Mesenchymal stem cell (in vitro differentiated cells and primary cell): ENCODE measurements at regions not wholly inside any gene's neighbourhood (a gene's known extent, or its start where the extent isn't known, plus 50 kb on each side); places are given as distances from the start of the nearest gene placed in this dataset.

ENCODE experiments used
- DNase-seq: peaks from one replicate; pipeline ENCODE4 v3.0.0-alpha.2; 2013
- H2AFZ ChIP-seq: one replicate; pipeline ENCODE4 v1.6.1; 2013; ENCODE audit warnings: low read depth, mild to moderate bottlenecking, control low read depth, inconsistent platforms, low read length, moderate library complexity
- H2AK5ac ChIP-seq: 2 replicates; pipeline ENCODE4 v1.6.1; 2013; ENCODE audit warnings: low read length, moderate library complexity, mild to moderate bottlenecking, inconsistent platforms; ENCODE audit not compliant: severe bottlenecking
- H2BK120ac ChIP-seq: one replicate; pipeline ENCODE4 v1.6.1; 2013; ENCODE audit warnings: low read depth, mild to moderate bottlenecking, inconsistent platforms, low read length, moderate library complexity
- H2BK12ac ChIP-seq, 2 experiments: one replicate each; pipeline ENCODE4 v1.6.1; 2013; ENCODE audit warnings: inconsistent platforms in 2 of 2, low read length in 2 of 2, mild to moderate bottlenecking in 2 of 2, moderate library complexity in 2 of 2, control low read depth in 1 of 2
- H2BK15ac ChIP-seq: one replicate; pipeline ENCODE4 v1.6.1; 2013; ENCODE audit warnings: mild to moderate bottlenecking, low read depth, inconsistent platforms; ENCODE audit not compliant: poor library complexity, severe bottlenecking
- H2BK5ac ChIP-seq: 2 replicates; pipeline ENCODE4 v1.6.1; 2013; ENCODE audit warnings: low read depth, mild to moderate bottlenecking, low read length, control low read depth, inconsistent platforms; ENCODE audit not compliant: poor library complexity, severe bottlenecking
- H3K14ac ChIP-seq, 2 experiments: one replicate each; pipeline ENCODE4 v1.6.1; 2013; ENCODE audit warnings: inconsistent platforms in 2 of 2, low read length in 2 of 2, control low read depth in 1 of 2, mild to moderate bottlenecking in 1 of 2, moderate library complexity in 1 of 2
- H3K18ac ChIP-seq, 2 experiments: one replicate each; pipeline ENCODE4 v1.6.1; 2013; ENCODE audit warnings: inconsistent platforms in 2 of 2, low read length in 2 of 2, control low read depth in 1 of 2, low read depth in 1 of 2, mild to moderate bottlenecking in 1 of 2
- H3K23ac ChIP-seq, 2 experiments: one replicate each; pipeline ENCODE4 v1.6.1; 2013; ENCODE audit warnings: inconsistent platforms in 2 of 2, low read length in 2 of 2, mild to moderate bottlenecking in 2 of 2, moderate library complexity in 2 of 2, control low read depth in 1 of 2
- H3K27ac ChIP-seq: 2 replicates; pipeline ENCODE4 v1.5.1; 2013; ENCODE audit warnings: mild to moderate bottlenecking, moderate library complexity, low read length, control low read depth, inconsistent platforms; ENCODE audit not compliant: poor library complexity, severe bottlenecking
- H3K27me3 ChIP-seq, 2 experiments: 2 replicates each; pipeline versions ENCODE4 v1.6.1 to v1.7.0; 2013; ENCODE audit warnings: low read length in 2 of 2, mild to moderate bottlenecking in 2 of 2, moderate library complexity in 2 of 2, control low read depth in 1 of 2, inconsistent platforms in 1 of 2; ENCODE audit not compliant: control insufficient read depth in 1 of 2, insufficient read depth in 1 of 2
- H3K36me3 ChIP-seq, 2 experiments: 2 replicates each; pipeline versions ENCODE4 v1.6.1 to v1.7.0; 2013; ENCODE audit warnings: low read length in 2 of 2, control low read depth in 1 of 2, inconsistent platforms in 1 of 2, low read depth in 1 of 2, mild to moderate bottlenecking in 1 of 2; ENCODE audit not compliant: insufficient read depth in 2 of 2, control insufficient read depth in 1 of 2
- H3K4ac ChIP-seq, 2 experiments: one replicate each; pipeline ENCODE4 v1.6.1; 2013; ENCODE audit warnings: inconsistent platforms in 2 of 2, low read length in 2 of 2, mild to moderate bottlenecking in 2 of 2, moderate library complexity in 2 of 2, control low read depth in 1 of 2, low read depth in 1 of 2
- H3K4me1 ChIP-seq: 2 replicates; pipeline ENCODE4 v1.6.1; 2013; ENCODE audit warnings: low read depth, low read length, control low read depth; ENCODE audit not compliant: control insufficient read depth, insufficient read depth
- H3K4me2 ChIP-seq: 2 replicates; pipeline ENCODE4 v1.6.1; 2013; ENCODE audit warnings: low read length, mild to moderate bottlenecking, inconsistent platforms; ENCODE audit not compliant: poor library complexity, severe bottlenecking
- H3K4me3 ChIP-seq, 2 experiments: 2 replicates each; pipeline versions ENCODE4 v1.5.1 to v1.7.0; 2013; ENCODE audit warnings: low read length in 2 of 2, mild to moderate bottlenecking in 2 of 2, control low read depth in 1 of 2, low read depth in 1 of 2; ENCODE audit not compliant: insufficient read depth in 1 of 2
- H3K79me1 ChIP-seq: replicated peaks from 2 replicates; pipeline ENCODE4 v1.6.1; 2013; ENCODE audit warnings: mild to moderate bottlenecking, control low read depth, low read length, inconsistent platforms; ENCODE audit not compliant: poor library complexity, severe bottlenecking
- H3K9ac ChIP-seq: 2 replicates; pipeline ENCODE4 v1.7.0; 2013; ENCODE audit warnings: mild to moderate bottlenecking, low read length, moderate library complexity
- H3K9me3 ChIP-seq: 2 replicates; pipeline ENCODE4 v1.7.0; 2013; ENCODE audit warnings: mild to moderate bottlenecking, low read length; ENCODE audit not compliant: control insufficient read depth
- H4K8ac ChIP-seq: one replicate; pipeline ENCODE4 v1.6.1; 2013; ENCODE audit warnings: inconsistent platforms, mild to moderate bottlenecking, low read length, moderate library complexity
- H4K91ac ChIP-seq: one replicate; pipeline ENCODE4 v1.6.1; 2013; ENCODE audit warnings: mild to moderate bottlenecking, low read length, inconsistent platforms
- WGBS: methylation state at CpG from one replicate; pipeline ENCODE4 v1.1.7; 2013; ENCODE audit warnings: mixed read lengths; 5-methylcytosine and 5-hydroxymethylcytosine counted together

DNA sequence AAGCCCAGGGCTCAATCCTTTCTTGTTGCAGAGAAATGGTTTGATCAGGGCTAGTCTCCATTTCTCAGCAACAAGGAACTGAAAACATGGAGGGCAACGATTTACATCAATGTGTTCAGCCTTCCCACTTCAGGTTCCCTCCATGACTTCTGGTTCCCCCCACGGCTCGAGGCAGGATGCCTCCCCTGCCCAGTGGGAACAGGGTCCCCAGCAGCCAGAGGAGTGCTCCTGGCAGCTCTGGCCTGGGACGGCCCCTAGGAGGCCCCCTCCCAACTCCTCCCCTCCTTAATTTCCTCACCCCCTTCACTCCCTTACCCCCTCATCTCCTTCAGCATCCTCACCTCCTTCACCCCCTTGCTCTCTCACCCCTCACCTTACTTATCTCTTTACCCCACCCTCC, 283.8 kb downstream of the CDC5L start:
- H4K8ac ChIP-seq, result no peak overlapping the region
- H3K4me1 ChIP-seq, result peaks cover 20% of the 10 kb centered on the region
- WGBS, result 84% methylated on average over 4 of the region's 4 CpGs
- no peak overlapping the region for H3K9ac ChIP-seq
- H3K14ac ChIP-seq, result no peak overlapping the region
- H2BK5ac ChIP-seq, result no peak overlapping the region
- H2AFZ ChIP-seq, result no peak overlapping the region
- H4K91ac ChIP-seq, result no peak overlapping the region
- H3K27me3 ChIP-seq, result peaks cover 0 to 4% of the 10 kb centered on the region in 2 experiments
- no peak overlapping the region for H3K4ac ChIP-seq
- H3K79me1 ChIP-seq, result no peaks in the 10 kb centered on the region
- H3K9me3 ChIP-seq, result no peaks in the 10 kb centered on the region
- H3K4me3 ChIP-seq, result no peak overlapping the region
- H3K23ac ChIP-seq, result no peak overlapping the region
- no peak overlapping the region for H2BK12ac ChIP-seq
- no peak overlapping the region for H3K27ac ChIP-seq
- H2AK5ac ChIP-seq, result peak overlapping the region; percentile 3
- H3K4me2 ChIP-seq, result no peak overlapping the region
- no peak overlapping the region for H3K18ac ChIP-seq
- no peak for DNase-seq
- H2BK15ac ChIP-seq, result no peak overlapping the region
- no peaks in the 10 kb centered on the region for H3K36me3 ChIP-seq
- H2BK120ac ChIP-seq, result no peak overlapping the region

DNA sequence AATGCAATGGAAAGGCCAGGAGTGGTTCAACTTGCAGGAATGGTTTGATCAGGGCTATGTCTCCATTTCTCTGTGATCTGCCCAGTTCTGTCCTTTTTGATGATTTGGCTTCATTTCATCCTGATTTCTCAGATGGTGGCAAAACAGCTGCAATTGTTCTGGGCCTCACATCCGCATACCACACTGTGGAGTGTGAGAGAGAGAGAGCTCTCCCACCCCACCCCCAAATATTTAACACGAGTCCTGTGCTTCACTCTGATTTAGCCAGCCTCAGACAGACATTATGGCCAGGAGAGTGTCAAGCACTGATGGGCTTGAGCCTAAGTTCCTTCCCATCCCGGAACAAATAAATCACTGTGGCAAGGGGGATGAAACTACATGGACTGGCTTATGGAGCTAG, 284.6 kb downstream of the CDC5L start:
- peaks cover 0 to 4% of the 10 kb centered on the region in 2 experiments for H3K27me3 ChIP-seq
- no peaks in the 10 kb centered on the region for H3K79me1 ChIP-seq
- no peak overlapping the region for H3K23ac ChIP-seq
- no peak overlapping the region for H4K8ac ChIP-seq
- H2BK15ac ChIP-seq, result no peak overlapping the region
- peak overlapping the region; percentile 65 for H2AK5ac ChIP-seq
- H4K91ac ChIP-seq, result no peak overlapping the region
- H3K9ac ChIP-seq, result no peak overlapping the region
- H3K14ac ChIP-seq, result no peak overlapping the region
- H2BK5ac ChIP-seq, result no peak overlapping the region
- no peak overlapping the region for H3K18ac ChIP-seq
- H3K4ac ChIP-seq, result no peak overlapping the region
- no peaks in the 10 kb centered on the region for H3K36me3 ChIP-seq
- no peaks in the 10 kb centered on the region for H3K9me3 ChIP-seq
- no peak overlapping the region for H3K4me3 ChIP-seq
- H2AFZ ChIP-seq, result no peak overlapping the region
- H3K4me2 ChIP-seq, result no peak overlapping the region
- WGBS, result 58% methylated on average over 3 of the region's 3 CpGs
- H2BK12ac ChIP-seq, result no peak overlapping the region
- peaks cover 16% of the 10 kb centered on the region for H3K4me1 ChIP-seq
- no peak overlapping the region for H2BK120ac ChIP-seq
- DNase-seq, result no peak
- no peak overlapping the region for H3K27ac ChIP-seq

GRCh38 chr6:44672841-44673240, 285.3 kb downstream of the CDC5L start:
- no peak overlapping the region for H2BK12ac ChIP-seq
- H3K9me3 ChIP-seq, result no peaks in the 10 kb centered on the region
- peaks cover 12% of the 10 kb centered on the region for H3K4me1 ChIP-seq
- no peak overlapping the region for H3K4me2 ChIP-seq
- no peak overlapping the region for H2BK120ac ChIP-seq
- H3K79me1 ChIP-seq, result no peaks in the 10 kb centered on the region
- no peak overlapping the region for H3K18ac ChIP-seq
- H3K9ac ChIP-seq, result no peak overlapping the region
- no peak overlapping the region for H4K8ac ChIP-seq
- no peak overlapping the region for H4K91ac ChIP-seq
- H3K36me3 ChIP-seq, result no peaks in the 10 kb centered on the region
- no peak for DNase-seq
- H2BK15ac ChIP-seq, result no peak overlapping the region
- peaks cover 0 to 4% of the 10 kb centered on the region in 2 experiments for H3K27me3 ChIP-seq
- H3K27ac ChIP-seq, result no peak overlapping the region
- no peak overlapping the region for H2AK5ac ChIP-seq
- H3K14ac ChIP-seq, result no peak overlapping the region
- no peak overlapping the region for H3K4me3 ChIP-seq
- no peak overlapping the region for H2BK5ac ChIP-seq
- 91% methylated on average over 4 of the region's 4 CpGs for WGBS
- H2AFZ ChIP-seq, result no peak overlapping the region
- no peak overlapping the region for H3K4ac ChIP-seq
- no peak overlapping the region for H3K23ac ChIP-seq

DNA sequence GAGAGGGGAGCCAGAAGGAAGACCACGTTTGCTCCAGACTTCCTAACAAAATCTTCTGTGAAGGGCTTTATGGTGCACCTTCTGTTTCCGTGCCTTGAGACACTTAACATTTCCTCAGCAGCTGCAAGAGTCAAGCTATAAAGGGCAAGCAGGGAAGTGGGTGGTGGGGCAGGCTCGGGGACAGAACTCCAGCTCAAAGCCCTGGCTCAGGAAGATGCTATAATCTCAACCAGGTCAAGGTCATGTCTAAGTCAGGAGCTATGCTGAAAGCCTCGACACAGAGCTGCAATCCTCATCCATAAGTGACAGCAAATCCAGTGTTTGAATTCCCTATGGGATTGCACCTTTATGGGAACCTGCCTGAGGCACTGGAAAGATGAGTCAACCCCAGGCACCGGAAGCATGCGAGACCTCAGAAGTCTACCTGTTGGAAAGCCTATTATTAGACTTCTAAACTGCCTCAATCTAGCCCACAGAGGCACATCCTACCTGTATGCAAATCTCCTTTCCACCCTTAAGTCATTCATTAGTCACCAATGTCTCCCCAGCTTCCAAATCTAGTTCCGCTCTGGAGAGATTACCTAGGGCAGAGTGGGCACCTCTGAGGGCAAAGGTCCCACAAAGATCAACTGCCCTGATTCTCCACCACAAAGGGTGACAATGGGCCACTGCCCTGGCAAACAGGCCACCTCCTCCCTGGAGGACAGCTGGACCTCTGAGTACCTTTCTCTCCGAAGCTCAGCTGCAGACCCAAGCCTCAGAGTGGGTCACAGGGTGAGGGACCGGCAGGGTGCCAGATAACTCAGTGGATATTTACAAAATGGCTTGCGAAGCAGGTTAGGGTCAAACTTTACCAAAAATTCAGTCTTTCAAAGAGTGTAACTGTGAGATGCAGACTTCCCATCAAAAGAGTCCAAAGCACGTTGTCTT, 287.0 kb downstream of the CDC5L start:
- 77% methylated on average over 11 of the region's 11 CpGs for WGBS
- Histone ChIP-seq H3K23ac (no peak overlapping the region), H4K91ac (no peak overlapping the region), H3K18ac (no peak overlapping the region), H3K4me1 (peaks cover 5% of the 10 kb centered on the region), H3K9me3 (no peaks in the 10 kb centered on the region), H3K36me3 (no peaks in the 10 kb centered on the region), H2BK5ac (no peak overlapping the region), H2AK5ac (peak overlapping the region; percentile 45), H3K14ac (no peak overlapping the region), H4K8ac (no peak overlapping the region), H2BK12ac (no peak overlapping the region), H3K27me3 (peaks cover 0 to 4% of the 10 kb centered on the region in 2 experiments), H3K4me2 (no peak overlapping the region), H3K27ac (no peak overlapping the region), H3K4me3 (no peak overlapping the region), H3K79me1 (no peaks in the 10 kb centered on the region), H2BK120ac (no peak overlapping the region), H2BK15ac (no peak overlapping the region), H2AFZ (no peak overlapping the region), H3K4ac (no peak overlapping the region), H3K9ac (no peak overlapping the region)
- no peak for DNase-seq
